Thoracic aorta (tissue), 2 donors: ENCODE measurements at regions not wholly inside any gene's neighbourhood (a gene's known extent, or its start where the extent isn't known, plus 50 kb on each side); places are given as distances from the start of the nearest gene placed in this dataset.

Source experiments
- ATAC-seq: fragments of 150-250 bp; one replicate; pipeline ENCODE4 v1.8.0; 2017; ENCODE audit warnings: low read depth; ENCODE audit not compliant: insufficient number of reproducible peaks, low FRiP score
- DNase-seq: peaks from one replicate; pipeline ENCODE4 v3.0.0-alpha.2; 2020; ENCODE audit warnings: low spot score
- H3K27ac ChIP-seq, 2 donors: fragments of 200-600 bp; sonication (generic); 1 replicate in 1 of 2; 2 replicates in 1 of 2; pipeline ENCODE4 v1.5.1; 2016; ENCODE audit warnings: mild to moderate bottlenecking in 2 of 2, moderate library complexity in 2 of 2
- H3K27me3 ChIP-seq: fragments of 200-600 bp; sonication (generic); replicated peaks from 2 replicates; pipeline ENCODE4 v1.6.0; 2016; ENCODE audit warnings: mild to moderate bottlenecking; ENCODE audit not compliant: insufficient read depth
- H3K36me3 ChIP-seq: fragments of 200-600 bp; sonication (generic); one replicate; pipeline ENCODE4 v1.5.1; 2016
- H3K4me1 ChIP-seq, 2 donors: fragments of 200-600 bp; sonication (generic); 1 replicate in 1 of 2; 2 replicates in 1 of 2; pipeline versions ENCODE4 v1.5.1 to v1.6.0; 2016; ENCODE audit warnings: low read depth in 2 of 2, mild to moderate bottlenecking in 1 of 2; ENCODE audit not compliant: control insufficient read depth in 1 of 2
- H3K4me3 ChIP-seq: fragments of 200-600 bp; sonication (generic); 2 replicates; pipeline ENCODE4 v1.5.1; 2016; ENCODE audit warnings: mild to moderate bottlenecking
- H3K9me3 ChIP-seq: fragments of 200-600 bp; sonication (generic); 2 replicates; pipeline ENCODE4 v1.5.1; 2016
- TF ChIP-seq, protein P1 (sequence below): fragments of 200-600 bp; sonication (generic); IDR thresholded peaks from one replicate; pipeline ENCODE4 v1.5.1; 2019; ENCODE audit warnings: antibody characterized with exemption

- no peak for ATAC-seq
- H3K4me1 ChIP-seq, result no peaks in the 10 kb centered on the region
- no peak overlapping the region for H3K4me3 ChIP-seq
- H3K27me3 ChIP-seq, result no peaks in the 10 kb centered on the region
- no peak overlapping the region for H3K27ac ChIP-seq
- TF ChIP-seq, protein P1, sequence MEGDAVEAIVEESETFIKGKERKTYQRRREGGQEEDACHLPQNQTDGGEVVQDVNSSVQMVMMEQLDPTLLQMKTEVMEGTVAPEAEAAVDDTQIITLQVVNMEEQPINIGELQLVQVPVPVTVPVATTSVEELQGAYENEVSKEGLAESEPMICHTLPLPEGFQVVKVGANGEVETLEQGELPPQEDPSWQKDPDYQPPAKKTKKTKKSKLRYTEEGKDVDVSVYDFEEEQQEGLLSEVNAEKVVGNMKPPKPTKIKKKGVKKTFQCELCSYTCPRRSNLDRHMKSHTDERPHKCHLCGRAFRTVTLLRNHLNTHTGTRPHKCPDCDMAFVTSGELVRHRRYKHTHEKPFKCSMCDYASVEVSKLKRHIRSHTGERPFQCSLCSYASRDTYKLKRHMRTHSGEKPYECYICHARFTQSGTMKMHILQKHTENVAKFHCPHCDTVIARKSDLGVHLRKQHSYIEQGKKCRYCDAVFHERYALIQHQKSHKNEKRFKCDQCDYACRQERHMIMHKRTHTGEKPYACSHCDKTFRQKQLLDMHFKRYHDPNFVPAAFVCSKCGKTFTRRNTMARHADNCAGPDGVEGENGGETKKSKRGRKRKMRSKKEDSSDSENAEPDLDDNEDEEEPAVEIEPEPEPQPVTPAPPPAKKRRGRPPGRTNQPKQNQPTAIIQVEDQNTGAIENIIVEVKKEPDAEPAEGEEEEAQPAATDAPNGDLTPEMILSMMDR, result no peak
- DNase-seq, result no peak
- H3K36me3 ChIP-seq, result no peaks in the 10 kb centered on the region
- no peaks in the 10 kb centered on the region for H3K9me3 ChIP-seq
These were observed 155.4 kb upstream of the VRK2 start for GRCh38 chr2:57891086-57891712.

- DNase-seq (no peak), ATAC-seq (no peak)
- Histone ChIP-seq H3K36me3 (no peaks in the 10 kb centered on the region), H3K4me1 (no peaks in the 10 kb centered on the region), H3K9me3 (no peaks in the 10 kb centered on the region), H3K27ac (no peak overlapping the region), H3K27me3 (no peaks in the 10 kb centered on the region), H3K4me3 (no peak overlapping the region)
- TF ChIP-seq, protein P1, result no peak
These were observed 153.7 kb upstream of the VRK2 start for GRCh38 chr2:57892920-57893319.

GRCh38 chr2:57893347-57893746, 153.3 kb upstream of the VRK2 start:
- TF ChIP-seq, protein P1, result no peak
- H3K4me1 ChIP-seq, result no peaks in the 10 kb centered on the region
- no peak overlapping the region for H3K27ac ChIP-seq
- DNase-seq, result no peak
- no peaks in the 10 kb centered on the region for H3K36me3 ChIP-seq
- no peaks in the 10 kb centered on the region for H3K27me3 ChIP-seq
- ATAC-seq, result no peak
- H3K9me3 ChIP-seq, result no peaks in the 10 kb centered on the region
- H3K4me3 ChIP-seq, result no peak overlapping the region

DNA sequence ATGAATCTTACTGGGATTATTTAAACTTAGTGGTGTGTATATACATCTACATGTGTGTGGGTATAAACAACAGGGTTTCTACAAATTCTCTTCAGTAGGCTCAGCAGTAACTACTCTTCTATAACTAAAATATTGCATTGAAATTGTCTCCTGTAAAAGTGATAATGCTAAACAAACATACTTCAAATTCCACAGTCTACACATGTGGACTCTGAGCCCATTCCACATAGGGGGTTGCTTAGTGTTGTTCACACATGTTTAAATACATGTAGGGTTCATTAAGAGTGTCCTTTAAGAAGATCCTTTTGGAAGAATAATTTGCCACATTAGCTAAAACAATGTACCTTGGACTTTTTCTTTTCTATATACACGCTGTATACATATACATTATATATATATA, 152.8 kb upstream of the VRK2 start:
- DNase-seq, result no peak
- H3K9me3 ChIP-seq, result no peaks in the 10 kb centered on the region
- H3K27ac ChIP-seq, result no peak overlapping the region
- H3K4me3 ChIP-seq, result no peak overlapping the region
- no peaks in the 10 kb centered on the region for H3K36me3 ChIP-seq
- H3K27me3 ChIP-seq, result no peaks in the 10 kb centered on the region
- no peak for ATAC-seq
- TF ChIP-seq, protein P1, result no peak
- H3K4me1 ChIP-seq, result no peaks in the 10 kb centered on the region

DNA sequence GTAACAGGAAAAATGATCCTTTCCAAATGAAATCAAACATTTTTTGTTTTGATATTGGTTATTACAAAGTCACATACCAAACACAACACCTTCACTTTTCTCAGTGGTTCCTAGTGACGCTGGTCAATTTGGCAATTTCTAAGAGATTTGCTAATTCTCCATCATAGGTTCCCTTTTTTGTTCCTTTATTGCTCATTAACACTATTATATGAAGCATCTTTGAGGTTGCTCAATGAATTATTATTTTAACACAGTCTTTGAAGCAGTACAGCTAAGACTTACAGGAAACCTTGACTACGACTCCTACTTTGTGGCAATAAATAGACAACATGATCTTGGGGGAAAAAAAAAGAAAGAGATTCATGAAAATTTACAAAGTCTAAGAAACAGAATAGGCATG, 152.2 kb upstream of the VRK2 start:
- no peaks in the 10 kb centered on the region for H3K27me3 ChIP-seq
- no peaks in the 10 kb centered on the region for H3K9me3 ChIP-seq
- H3K4me1 ChIP-seq, result no peaks in the 10 kb centered on the region
- H3K36me3 ChIP-seq, result no peaks in the 10 kb centered on the region
- H3K4me3 ChIP-seq, result no peak overlapping the region
- TF ChIP-seq, protein P1, result no peak
- no peak for DNase-seq
- no peak overlapping the region for H3K27ac ChIP-seq
- no peak for ATAC-seq
